IMR-90 (cell line): ENCODE measurements at regions not wholly inside any gene's neighbourhood (a gene's known extent, or its start where the extent isn't known, plus 50 kb on each side); places are given as distances from the start of the nearest gene placed in this dataset.

Experiments used
- ATAC-seq: fragments of 200-7000 bp; cut with Tn5 transposase; 2 replicates; pipeline ENCODE4 v1.9.1; 2020; ENCODE audit warnings: low read depth, mild to moderate bottlenecking, moderate library complexity
- BruUV-seq: library from RNA; stranded (reverse); fragments of 400-500 nt; replicated peaks from 2 replicates; lab custom pipeline; 2021; lab: Mats Ljungman, UMichigan
- CTCF ChIA-PET: fragments of 300-600 bp; formaldehyde crosslinking; extraction: SDS; loops from one replicate; lab custom pipeline; 2021; ENCODE audit warnings: antibody characterized with exemption; lab: Yijun Ruan, JAX
- POLR2A ChIA-PET: fragments of 300-600 bp; sonication (Branson Sonifier 250); formaldehyde crosslinking; loops from one replicate; lab custom pipeline; 2022; ENCODE audit warnings: antibody characterized with exemption; ENCODE audit not compliant: unreplicated experiment; lab: Charles Lee
- DNase-seq: peaks from one replicate; pipeline ENCODE4 v3.0.0; 2013
- H2AFZ ChIP-seq: replicated peaks from 2 replicates; pipeline ENCODE3; 2013; ENCODE audit warnings: low read length, mild to moderate bottlenecking; ENCODE audit not compliant: poor library complexity
- H2AK5ac ChIP-seq: 2 replicates; pipeline ENCODE4 v1.6.1; 2013; ENCODE audit warnings: low read depth, low read length, inconsistent platforms
- H2AK9ac ChIP-seq: replicated peaks from 2 replicates; pipeline ENCODE3; 2013; ENCODE audit warnings: mild to moderate bottlenecking, low read depth, low read length, moderate library complexity; ENCODE audit not compliant: poor library complexity
- H2BK120ac ChIP-seq: 2 replicates; pipeline ENCODE4 v1.6.1; 2013; ENCODE audit warnings: low read depth, low read length, inconsistent platforms
- H2BK15ac ChIP-seq: 3 replicates; pipeline ENCODE4 v1.6.1; 2013; ENCODE audit warnings: low read depth, low read length, inconsistent platforms
- H2BK20ac ChIP-seq: 2 replicates; pipeline ENCODE4 v1.6.1; 2013; ENCODE audit warnings: low read depth, mild to moderate bottlenecking, inconsistent platforms, low read length, moderate library complexity
- H2BK5ac ChIP-seq: 2 replicates; pipeline ENCODE4 v1.6.1; 2013; ENCODE audit warnings: mild to moderate bottlenecking, low read depth, low read length, inconsistent platforms; ENCODE audit not compliant: poor library complexity, severe bottlenecking
- H3K14ac ChIP-seq: replicated peaks from 2 replicates; pipeline ENCODE4 v1.6.1; 2013; ENCODE audit warnings: low read depth, low read length, inconsistent platforms
- H3K18ac ChIP-seq: 2 replicates; pipeline ENCODE4 v1.6.1; 2013; ENCODE audit warnings: low read depth, low read length, control low read depth
- H3K23ac ChIP-seq: 2 replicates; pipeline ENCODE4 v1.6.1; 2013; ENCODE audit warnings: low read depth, low read length, inconsistent platforms
- H3K27ac ChIP-seq: 2 replicates; pipeline ENCODE4 v1.5.1; 2013; ENCODE audit warnings: mild to moderate bottlenecking, control low read depth, low read length; ENCODE audit not compliant: insufficient read depth
- H3K27me3 ChIP-seq: 2 replicates; pipeline ENCODE4 v1.6.1; 2013; ENCODE audit warnings: low read length; ENCODE audit not compliant: control insufficient read depth, insufficient read depth
- H3K36me3 ChIP-seq: 2 replicates; pipeline ENCODE4 v1.6.1; 2013; ENCODE audit warnings: low read length, mixed read lengths; ENCODE audit not compliant: control insufficient read depth, insufficient read depth
- H3K4ac ChIP-seq: 2 replicates; pipeline ENCODE4 v1.6.1; 2013; ENCODE audit warnings: low read depth, low read length, inconsistent platforms
- H3K4me1 ChIP-seq: 2 replicates; pipeline ENCODE4 v1.6.1; 2013; ENCODE audit warnings: low read length, mixed read lengths; ENCODE audit not compliant: control insufficient read depth, insufficient read depth
- H3K4me2 ChIP-seq: 2 replicates; pipeline ENCODE4 v1.6.1; 2013; ENCODE audit warnings: low read depth, mild to moderate bottlenecking, control low read depth, low read length, moderate library complexity
- H3K4me3 ChIP-seq: 2 replicates; pipeline ENCODE4 v1.5.1; 2013; ENCODE audit warnings: low read depth, mild to moderate bottlenecking, control low read depth, low read length, moderate library complexity; ENCODE audit not compliant: insufficient read depth
- H3K56ac ChIP-seq: 2 replicates; pipeline ENCODE4 v1.6.1; 2013; ENCODE audit warnings: low read length, inconsistent platforms; ENCODE audit not compliant: insufficient read depth; ENCODE audit errors: extremely low read depth
- H3K79me1 ChIP-seq, 2 experiments: 2 replicates each; pipeline ENCODE4 v1.6.1; 2013; ENCODE audit warnings: low read length in 2 of 2, inconsistent platforms in 1 of 2, low read depth in 1 of 2
- H3K9ac ChIP-seq: 2 replicates; pipeline ENCODE4 v1.6.1; 2013; ENCODE audit warnings: low read depth, low read length, control low read depth
- H3K9me1 ChIP-seq: 2 replicates; pipeline ENCODE4 v1.6.1; 2013; ENCODE audit warnings: low read length, inconsistent platforms; ENCODE audit not compliant: insufficient read depth
- H3K9me3 ChIP-seq: 2 replicates; pipeline ENCODE4 v1.6.1; 2013; ENCODE audit warnings: low read length; ENCODE audit not compliant: control insufficient read depth, insufficient read depth
- H4K20me1 ChIP-seq: 2 replicates; pipeline ENCODE4 v1.6.1; 2013; ENCODE audit warnings: low read length, inconsistent platforms; ENCODE audit not compliant: insufficient read depth
- H4K5ac ChIP-seq: 2 replicates; pipeline ENCODE4 v1.6.1; 2013; ENCODE audit warnings: mild to moderate bottlenecking, low read depth, low read length, control low read depth
- H4K8ac ChIP-seq, 2 experiments: 2 replicates each; pipeline ENCODE4 v1.6.1; 2013; ENCODE audit warnings: low read depth in 2 of 2, low read length in 2 of 2, control low read depth in 1 of 2, inconsistent platforms in 1 of 2
- H4K91ac ChIP-seq: 2 replicates; pipeline ENCODE4 v1.6.1; 2013; ENCODE audit warnings: low read depth, low read length, inconsistent platforms; ENCODE audit not compliant: insufficient read depth
- BHLHE40 ChIP-seq: fragments of 150-350 bp; IDR thresholded peaks from 2 replicates; pipeline ENCODE4 v1.6.1; 2016; ENCODE audit warnings: mild to moderate bottlenecking, low read depth, low read length
- FOS ChIP-seq: fragments of 150-350 bp; IDR thresholded peaks from 2 replicates; pipeline ENCODE4 v1.6.1; 2016; ENCODE audit warnings: low read depth, low read length
- MXI1 ChIP-seq: IDR thresholded peaks from 2 replicates; pipeline ENCODE4 v1.6.1; 2012; ENCODE audit warnings: low read depth, mild to moderate bottlenecking, low read length, moderate library complexity, borderline replicate concordance
- NFE2L2 ChIP-seq: fragments of 150-350 bp; IDR thresholded peaks from 2 replicates; pipeline ENCODE4 v1.6.1; 2016; ENCODE audit warnings: low read depth, mild to moderate bottlenecking, low read length
- RAD21 ChIP-seq: IDR thresholded peaks from 2 replicates; pipeline ENCODE4 v1.6.1; 2012; ENCODE audit warnings: low read length, improper control_type of control experiment
- RCOR1 ChIP-seq: IDR thresholded peaks from 2 replicates; pipeline ENCODE4 v1.6.1; 2012; ENCODE audit warnings: mild to moderate bottlenecking, low read length, improper control_type of control experiment; ENCODE audit not compliant: insufficient replicate concordance
- RFX5 ChIP-seq: IDR thresholded peaks from 2 replicates; pipeline ENCODE4 v1.8.0; 2012; ENCODE audit warnings: low read depth, mild to moderate bottlenecking, low read length, moderate library complexity
- SMC3 ChIP-seq: fragments of 150-350 bp; IDR thresholded peaks from 2 replicates; pipeline ENCODE4 v1.6.1; 2016; ENCODE audit warnings: low read depth, mild to moderate bottlenecking, antibody characterized with exemption, low read length, moderate library complexity
- WGBS, 2 experiments: methylation state at CpG; one replicate each; pipeline versions ENCODE4 v1.1.5 to v1.1.7; 2013; ENCODE audit warnings: missing lambda C conversion rate in 2 of 2; ENCODE audit not compliant: insufficient read length in 1 of 2; ENCODE audit errors: extremely low coverage in 2 of 2; 5-methylcytosine and 5-hydroxymethylcytosine counted together
- dilution Hi-C: fragments of 300-500 bp; cut with HindIII; formaldehyde crosslinking; loops from one replicate; pipeline ENCODE4 v1.14.3; 2018; ENCODE audit warnings: low sequenced_read_pairs; ENCODE audit not compliant: unreplicated experiment
- in situ Hi-C: fragments of 300-500 bp; cut with MboI; formaldehyde crosslinking; loops from 3 replicates; pipeline ENCODE4 v1.14.3; 2019; ENCODE audit warnings: low sequenced_read_pairs, inconsistent platforms, mixed read lengths
- intact Hi-C: fragments of 100-400 bp; cut with micrococcal nuclease; formaldehyde crosslinking; loops from 2 replicates; pipeline ENCODE4 v1.10.0; 2022
- TF ChIP-seq, protein P1 (sequence below): conservative IDR thresholded peaks from 2 replicates; pipeline ENCODE4 v1.5.1; 2012; ENCODE audit warnings: mild to moderate bottlenecking, low read depth, low read length, improper control_type of control experiment
- TF ChIP-seq, protein P2 (sequence below): fragments of 150-350 bp; IDR thresholded peaks from 2 replicates; pipeline ENCODE4 v1.6.1; 2017; ENCODE audit warnings: mild to moderate bottlenecking, antibody characterized with exemption, low read length, low read depth

DNA sequence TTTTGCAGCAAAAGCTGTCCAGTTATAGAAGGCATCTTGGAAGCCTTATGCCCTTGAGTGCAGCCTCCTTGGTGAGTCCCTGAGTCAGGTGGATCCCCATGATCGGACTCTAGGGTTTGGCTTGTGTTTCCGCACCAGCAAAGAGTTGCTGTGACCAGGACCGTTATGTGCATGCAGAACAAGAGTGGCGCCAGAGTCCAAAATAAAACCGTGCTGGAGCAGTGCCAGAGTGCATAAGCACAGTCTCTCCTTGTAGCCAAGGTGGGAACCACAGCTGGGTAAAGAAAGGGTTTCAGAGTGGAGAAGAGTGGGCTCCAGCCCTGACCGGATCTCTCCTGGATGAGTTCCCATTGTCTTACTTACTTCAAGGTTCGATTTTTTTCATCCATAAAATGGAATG, 58.6 kb downstream of the FOXA2 start:
- CTCF ChIA-PET, result no interaction called here

More for the DNA sequence above, 58.6 kb downstream of the FOXA2 start:
- no peak for DNase-seq
- intact Hi-C loops (no loop called here), dilution Hi-C loops (no loop called here), in situ Hi-C loops (no loop called here)
- Histone ChIP-seq H2BK5ac (no peak overlapping the region), H3K9ac (no peak overlapping the region), H3K4me3 (no peak overlapping the region), H2AFZ (no peak overlapping the region), H4K20me1 (no peaks in the 10 kb centered on the region), H3K14ac (no peak overlapping the region), H2BK15ac (no peak overlapping the region), H3K79me1 (no peaks in the 10 kb centered on the region), H3K27me3 (no peaks in the 10 kb centered on the region), H2AK5ac (no peak overlapping the region), H4K91ac (no peak overlapping the region), H2BK120ac (no peak overlapping the region), H3K56ac (no peak overlapping the region), H3K4ac (no peak overlapping the region), H3K18ac (no peak overlapping the region), H3K36me3 (no peaks in the 10 kb centered on the region), H3K9me1 (no peaks in the 10 kb centered on the region), H4K5ac (no peak overlapping the region), H3K4me1 (no peaks in the 10 kb centered on the region), H2AK9ac (no peak overlapping the region), H3K4me2 (no peak overlapping the region), H4K8ac (no peak overlapping the region), H2BK20ac (no peak overlapping the region), H3K23ac (no peak overlapping the region), H3K27ac (no peak overlapping the region), H3K9me3 (peaks cover 2% of the 10 kb centered on the region; the same call in 1 of the 2 replicates)
- 33% methylated on average over 3 of the region's 7 CpGs; no CpG with 5 or more reads in 1 of the 2 experiments for WGBS, 2 experiments
- TF ChIP-seq SMC3 (no peak), RAD21 (no peak), RFX5 (no peak), FOS (no peak), BHLHE40 (no peak), RCOR1 (no peak), NFE2L2 (no peak), MXI1 (no peak)
- TF ChIP-seq, protein P1, sequence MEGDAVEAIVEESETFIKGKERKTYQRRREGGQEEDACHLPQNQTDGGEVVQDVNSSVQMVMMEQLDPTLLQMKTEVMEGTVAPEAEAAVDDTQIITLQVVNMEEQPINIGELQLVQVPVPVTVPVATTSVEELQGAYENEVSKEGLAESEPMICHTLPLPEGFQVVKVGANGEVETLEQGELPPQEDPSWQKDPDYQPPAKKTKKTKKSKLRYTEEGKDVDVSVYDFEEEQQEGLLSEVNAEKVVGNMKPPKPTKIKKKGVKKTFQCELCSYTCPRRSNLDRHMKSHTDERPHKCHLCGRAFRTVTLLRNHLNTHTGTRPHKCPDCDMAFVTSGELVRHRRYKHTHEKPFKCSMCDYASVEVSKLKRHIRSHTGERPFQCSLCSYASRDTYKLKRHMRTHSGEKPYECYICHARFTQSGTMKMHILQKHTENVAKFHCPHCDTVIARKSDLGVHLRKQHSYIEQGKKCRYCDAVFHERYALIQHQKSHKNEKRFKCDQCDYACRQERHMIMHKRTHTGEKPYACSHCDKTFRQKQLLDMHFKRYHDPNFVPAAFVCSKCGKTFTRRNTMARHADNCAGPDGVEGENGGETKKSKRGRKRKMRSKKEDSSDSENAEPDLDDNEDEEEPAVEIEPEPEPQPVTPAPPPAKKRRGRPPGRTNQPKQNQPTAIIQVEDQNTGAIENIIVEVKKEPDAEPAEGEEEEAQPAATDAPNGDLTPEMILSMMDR, result no peak
- TF ChIP-seq, protein P2, sequence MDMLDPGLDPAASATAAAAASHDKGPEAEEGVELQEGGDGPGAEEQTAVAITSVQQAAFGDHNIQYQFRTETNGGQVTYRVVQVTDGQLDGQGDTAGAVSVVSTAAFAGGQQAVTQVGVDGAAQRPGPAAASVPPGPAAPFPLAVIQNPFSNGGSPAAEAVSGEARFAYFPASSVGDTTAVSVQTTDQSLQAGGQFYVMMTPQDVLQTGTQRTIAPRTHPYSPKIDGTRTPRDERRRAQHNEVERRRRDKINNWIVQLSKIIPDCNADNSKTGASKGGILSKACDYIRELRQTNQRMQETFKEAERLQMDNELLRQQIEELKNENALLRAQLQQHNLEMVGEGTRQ, result no peak
- ATAC-seq, result no peak
- BruUV-seq, result no TSS peak
- POLR2A ChIA-PET, result no interaction called here
